KBM-7 (cell line): ENCODE measurements at regions not wholly inside any gene's neighbourhood (a gene's known extent, or its start where the extent isn't known, plus 50 kb on each side); places are given as distances from the start of the nearest gene placed in this dataset.
A peak's percentile ranks its signal among the peaks of the same experiment; 100 is the strongest.
"Not testable (repeated sequence)": the region's sequence is repeated elsewhere in the genome, so short reads cannot be mapped to it uniquely, and the experiment has no call there.

Experiments used
- DNase-seq: peaks from one replicate; pipeline ENCODE4 v3.0.0-alpha.2; 2015
- in situ Hi-C: fragments of 300-500 bp; cut with MboI; formaldehyde crosslinking; loops from 2 replicates; pipeline ENCODE4 v1.14.3; 2020; ENCODE audit warnings: low sequenced_read_pairs, low pct_unique_long_range_greater_than_20kb, mixed read lengths

GRCh38 chr5:131107128-131107527, 57.9 kb downstream of the HINT1 start:
- DNase-seq = no peak
- in situ Hi-C loops = loop anchor here (25.0 kb wide), 1 partner anchor 220 kb away; no protein-coding TSS in a partner anchor

DNA sequence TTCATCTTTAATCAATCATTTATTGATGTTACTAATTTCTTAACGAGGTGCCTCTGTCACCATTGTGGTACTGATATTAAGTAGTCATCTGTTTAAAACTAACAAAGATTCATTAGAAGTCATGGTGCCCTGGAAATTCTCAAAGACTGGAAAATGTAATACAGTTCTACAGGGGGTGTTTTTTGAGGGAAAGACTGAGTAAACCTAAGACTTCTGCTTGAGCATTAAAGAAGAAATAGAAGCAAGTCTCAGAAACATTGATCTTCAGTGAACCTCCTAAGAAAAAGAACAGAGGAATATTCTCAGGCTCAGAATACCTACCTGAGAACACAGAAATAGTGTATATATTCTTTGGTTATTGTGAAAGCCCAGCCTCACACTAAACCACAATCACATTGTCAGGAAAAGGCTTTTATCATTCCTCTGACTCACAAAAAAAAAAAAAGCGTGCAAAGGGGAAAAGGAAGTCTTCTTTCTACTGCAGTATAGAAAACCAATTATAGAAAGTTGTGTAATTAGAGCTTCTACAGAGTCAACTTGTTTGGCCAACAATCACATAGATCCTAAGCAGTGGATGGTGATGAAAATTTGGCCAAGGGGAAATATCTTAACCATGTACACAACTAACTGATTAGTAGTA, 60.8 kb downstream of the HINT1 start:
- peak; percentile 77 for DNase-seq
- in situ Hi-C loops = loop anchor here (25.0 kb wide), 1 partner anchor 217 kb away; no protein-coding TSS in a partner anchor

GRCh38 chr5:131096774-131097710, 68.0 kb downstream of the HINT1 start:
- in situ Hi-C loops = no loop called here

DNA sequence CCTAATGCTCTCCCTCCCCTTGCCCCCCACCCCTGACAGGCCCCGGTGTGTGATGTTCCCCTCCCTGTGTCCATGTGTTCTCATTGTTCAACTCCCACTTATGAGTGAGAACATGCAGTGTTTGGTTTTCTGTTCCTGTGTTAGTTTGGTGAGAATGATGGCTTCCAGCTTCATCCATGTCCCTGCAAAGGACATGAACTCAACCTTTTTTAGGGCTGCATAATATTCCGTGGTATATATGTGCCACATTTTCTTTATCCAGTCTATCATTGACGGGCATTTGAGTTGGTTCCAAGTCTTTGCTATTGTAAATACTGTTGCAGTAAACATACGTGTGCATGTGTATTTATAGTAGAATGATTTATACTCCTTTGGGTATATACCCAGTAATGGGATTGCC, 69.5 kb downstream of the HINT1 start:
- in situ Hi-C loops, DNase-seq: not testable (repeated sequence)

More at GRCh38 chr5:131096774-131097710, 68.0 kb downstream of the HINT1 start:
- DNase-seq = no peak

GRCh38 chr5:131084436-131084835, 80.6 kb downstream of the HINT1 start:
- in situ Hi-C loops = no loop called here
- DNase-seq = peak; percentile 8

GRCh38 chr5:131081913-131082488, 83.1 kb downstream of the HINT1 start:
- no peak for DNase-seq
- in situ Hi-C loops = no loop called here

DNA sequence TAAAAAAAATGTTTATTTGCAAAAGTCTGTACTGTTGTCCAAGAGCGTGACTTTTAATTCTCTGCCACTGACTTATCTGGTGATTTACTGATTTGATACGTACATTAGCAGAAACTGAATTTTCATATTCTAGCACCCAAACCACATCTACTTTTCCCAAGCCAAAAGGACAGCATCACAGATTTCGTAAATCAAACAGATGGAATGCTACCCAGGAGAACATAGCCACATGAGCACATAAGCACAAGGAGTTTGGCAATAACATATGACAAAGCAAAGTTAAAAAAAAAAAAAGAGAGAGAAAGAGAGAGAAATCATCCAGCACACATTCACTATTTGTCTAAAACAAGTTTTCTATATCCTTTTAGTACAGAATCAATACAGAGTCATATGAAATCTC, 83.7 kb downstream of the HINT1 start:
- no peak for DNase-seq
- in situ Hi-C loops = no loop called here

- in situ Hi-C loops = no loop called here
- no peak for DNase-seq
Observed at GRCh38 chr5:131079232-131079631, 85.8 kb downstream of the HINT1 start.

DNA sequence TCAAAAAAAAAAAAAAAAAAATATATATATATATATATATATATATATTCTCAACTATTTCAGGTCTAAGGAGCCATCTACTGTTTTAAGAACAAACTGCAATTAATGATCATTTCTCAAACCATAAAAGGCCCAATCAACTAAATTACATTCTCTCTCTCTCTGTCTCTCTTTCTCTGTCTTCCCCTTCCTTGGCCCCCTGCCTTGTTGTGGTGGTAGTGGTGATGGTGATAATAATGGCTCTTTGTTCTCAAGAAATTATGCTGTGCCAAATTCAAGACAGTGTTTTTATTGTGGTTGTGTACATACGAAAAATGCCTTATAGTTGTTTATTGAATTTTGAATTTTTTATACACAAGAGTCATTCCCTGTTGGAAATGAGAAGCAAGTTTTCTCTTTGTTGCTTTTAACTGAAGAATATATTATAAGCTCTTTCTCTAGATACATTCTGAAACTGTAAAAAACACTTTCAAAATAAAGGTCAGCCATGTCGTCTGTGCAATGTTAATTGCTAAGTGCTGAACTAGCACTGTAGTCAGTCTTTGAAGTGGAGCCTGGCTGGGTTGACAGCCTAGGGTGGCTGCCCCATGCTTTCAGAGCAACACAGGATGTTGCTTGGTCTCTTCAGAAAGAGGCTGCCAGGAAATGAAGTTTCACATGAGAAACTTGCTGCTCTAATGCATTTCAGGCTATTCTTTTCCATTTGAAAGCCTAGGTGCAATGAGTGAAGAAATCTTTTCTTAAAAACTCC, 96.0 kb downstream of the HINT1 start:
- in situ Hi-C loops = no loop called here
- DNase-seq = no peak

DNA sequence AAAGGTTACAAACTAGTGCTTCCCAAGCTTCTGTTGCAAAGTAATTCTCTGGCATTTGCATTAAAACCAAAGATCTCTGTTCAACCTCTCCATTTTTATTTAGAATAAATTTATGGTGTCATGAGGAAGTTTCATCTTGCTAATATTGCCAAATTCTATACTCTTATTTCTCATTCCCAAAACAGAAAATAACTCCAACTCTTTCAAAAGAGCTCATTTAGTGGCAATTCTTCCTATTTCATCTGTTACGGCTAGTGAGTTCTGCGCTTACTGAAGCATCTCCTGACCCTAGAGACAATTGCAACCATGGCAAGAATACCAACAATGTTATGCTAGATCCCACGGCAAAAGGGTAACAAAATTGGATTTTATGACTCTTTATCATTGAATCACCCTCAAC, 97.0 kb downstream of the HINT1 start:
- DNase-seq = no peak
- in situ Hi-C loops = no loop called here

- in situ Hi-C loops = no loop called here
Observed at GRCh38 chr5:131067636-131068035, 97.4 kb downstream of the HINT1 start.

GRCh38 chr5:131064669-131065371, 100.2 kb downstream of the HINT1 start:
- no peak for DNase-seq
- in situ Hi-C loops = no loop called here

More at GRCh38 chr5:131067636-131068035, 97.4 kb downstream of the HINT1 start:
- peak; percentile 25 for DNase-seq

GRCh38 chr5:131042021-131042789, 122.9 kb downstream of the HINT1 start:
- no peak for DNase-seq
- in situ Hi-C loops = no loop called here

- in situ Hi-C loops = no loop called here
Observed at GRCh38 chr5:131023498-131023865, 141.6 kb downstream of the HINT1 start.

GRCh38 chr5:131022811-131023497, 142.1 kb downstream of the HINT1 start:
- no peak for DNase-seq
- in situ Hi-C loops = no loop called here

More at GRCh38 chr5:131023498-131023865, 141.6 kb downstream of the HINT1 start:
- DNase-seq = no peak

- no peak for DNase-seq
- in situ Hi-C loops = no loop called here
Observed at GRCh38 chr5:131021646-131022045, 143.4 kb downstream of the HINT1 start.

- peak; percentile 70 for DNase-seq
- in situ Hi-C loops = no loop called here
Observed at GRCh38 chr5:131019601-131020315, 145.3 kb downstream of the HINT1 start.
